GM21723 (cell line): ENCODE measurements at regions not wholly inside any gene's neighbourhood (a gene's known extent, or its start where the extent isn't known, plus 50 kb on each side); places are given as distances from the start of the nearest gene placed in this dataset.

ENCODE experiments used
- ATAC-seq: cut with Tn5 transposase; IDR thresholded peaks from one replicate; pipeline ENCODE4 v1.9.1; 2021; ENCODE audit warnings: mild to moderate bottlenecking, moderate library complexity; ENCODE audit not compliant: unreplicated experiment

- ATAC-seq: no peak
Measured at GRCh38 chr2:174022431-174022830, 57.3 kb upstream of the SP3 start.

GRCh38 chr2:174020926-174021662 lies 55.9 kb upstream of the SP3 start:
- peak; percentile 62 for ATAC-seq

GRCh38 chr2:174020026-174020425 lies 54.9 kb upstream of the SP3 start:
- ATAC-seq: no peak

- no peak for ATAC-seq
Measured at GRCh38 chr2:174016447-174016846, 51.3 kb upstream of the SP3 start.

GRCh38 chr2:174015428-174015827 lies 50.3 kb upstream of the SP3 start:
- ATAC-seq: no peak
